ENCODE measurements at regions not wholly inside any gene's neighbourhood (a gene's known extent, or its start where the extent isn't known, plus 50 kb on each side); places are given as distances from the start of the nearest gene placed in this dataset.

DNA sequence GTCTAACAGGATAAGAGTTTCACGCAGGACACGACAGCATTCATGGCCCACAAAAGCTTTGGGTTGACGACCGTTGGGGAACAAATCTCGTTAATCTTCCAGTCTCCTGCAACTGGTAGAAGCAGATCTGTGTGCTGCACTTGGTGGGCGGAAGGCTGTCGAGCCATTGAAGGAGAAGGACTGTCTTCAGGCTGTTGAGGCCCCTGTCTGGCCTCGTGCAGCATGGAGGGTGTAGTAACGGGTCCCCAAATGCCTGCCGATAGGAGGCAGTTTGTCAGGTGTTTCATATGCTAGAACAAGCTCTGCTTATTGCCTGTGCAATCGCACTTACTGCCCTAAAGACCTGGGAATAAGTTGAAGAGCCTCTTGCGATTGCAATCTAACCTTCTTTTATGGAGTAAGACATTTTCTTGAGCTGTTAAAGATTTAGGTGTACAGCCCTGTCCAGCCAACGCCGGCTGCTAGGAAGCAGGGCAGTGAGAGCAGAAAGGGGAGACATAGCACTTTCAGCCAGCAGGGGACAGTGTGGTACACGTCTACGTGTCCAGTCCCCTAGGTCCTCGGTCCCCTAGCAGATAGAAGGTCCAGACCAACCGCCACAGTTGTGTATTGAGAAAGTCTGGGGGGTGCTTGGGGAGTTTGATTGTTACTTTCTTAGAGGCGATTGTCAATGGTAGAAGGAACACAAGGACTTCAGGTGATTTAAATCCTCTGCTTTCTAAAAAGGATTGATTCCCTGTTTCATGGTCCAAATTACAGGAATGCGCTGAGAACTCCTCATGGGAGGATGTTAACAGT, 102.3 kb upstream of the TMPRSS2 start:
- DNase-seq, result no peak

DNA sequence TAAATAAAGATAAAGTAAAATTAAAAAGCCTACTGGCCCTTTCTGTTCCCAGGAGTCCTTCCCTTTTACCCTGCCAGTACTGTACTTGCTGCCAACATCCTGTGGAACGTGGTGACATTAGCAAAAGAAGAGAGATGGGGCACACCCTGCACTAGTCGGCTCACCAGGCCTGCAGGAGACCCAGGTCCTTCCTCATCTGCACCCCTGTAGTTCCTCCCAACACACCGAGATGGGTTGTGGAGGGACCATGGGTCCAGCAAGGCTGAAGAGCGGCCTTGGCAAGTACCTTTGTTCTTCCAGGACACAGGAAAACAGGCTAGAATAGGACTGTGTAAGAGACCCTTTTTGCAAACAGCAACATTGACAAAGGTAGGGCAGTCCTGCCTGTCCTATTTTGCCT, 98.7 kb upstream of the TMPRSS2 start:
- DNase-seq, result no peak

DNA sequence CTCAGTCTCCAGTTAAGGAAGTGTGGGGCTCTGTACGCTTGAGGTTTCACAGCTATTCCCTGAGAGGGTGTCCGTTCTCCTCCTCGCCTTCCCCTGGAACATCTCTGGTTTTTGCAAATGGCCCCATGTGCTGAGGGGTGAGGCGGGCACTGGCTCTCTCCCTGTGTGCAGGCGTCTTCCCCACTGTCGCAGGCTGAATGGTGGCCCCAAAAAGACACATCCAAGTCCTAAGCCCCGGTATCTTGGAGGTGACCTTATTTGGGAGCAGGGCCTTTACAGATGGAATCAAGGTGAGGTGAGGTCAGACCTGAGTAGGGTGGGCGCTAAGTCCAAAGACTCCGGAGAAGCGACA, 98.0 kb upstream of the TMPRSS2 start:
- no peak for DNase-seq

DNA sequence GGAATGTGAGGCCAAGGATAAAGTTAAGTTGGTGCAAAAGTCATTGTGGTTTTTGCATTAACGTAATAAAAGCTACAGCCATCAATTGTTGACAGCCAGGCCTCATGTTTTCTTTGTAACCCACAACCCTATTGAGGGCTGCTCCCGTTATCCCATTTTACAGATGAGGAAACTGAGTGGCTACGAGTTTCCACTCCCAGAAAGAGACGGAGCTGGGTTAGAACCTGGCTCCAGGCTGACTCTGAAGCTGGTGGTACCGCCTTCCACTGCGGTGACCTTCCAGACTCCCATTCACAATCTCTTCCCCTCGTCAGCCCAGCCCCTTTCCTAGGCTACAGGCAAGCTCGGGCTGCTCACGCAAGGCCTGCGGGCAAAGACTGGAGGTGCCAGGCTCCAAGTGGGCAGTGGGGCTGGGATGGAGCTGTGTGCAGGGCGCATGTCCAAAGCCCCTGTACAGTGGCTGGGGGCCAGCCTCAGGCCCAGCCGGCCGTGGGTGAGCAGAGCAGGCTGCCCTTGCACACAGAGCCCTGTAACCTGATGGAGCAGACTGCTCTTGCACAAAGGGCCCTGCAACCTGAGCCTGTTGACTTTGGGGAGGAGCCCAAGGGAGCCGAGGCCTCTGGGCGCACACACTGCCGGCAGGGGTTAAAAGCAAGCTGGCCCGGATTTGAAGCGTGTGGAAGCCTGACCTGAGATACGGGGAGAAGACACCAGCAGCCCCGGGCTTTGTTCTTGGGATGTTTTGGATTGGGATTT, 97.4 kb upstream of the TMPRSS2 start:
- DNase-seq, result no peak

DNA sequence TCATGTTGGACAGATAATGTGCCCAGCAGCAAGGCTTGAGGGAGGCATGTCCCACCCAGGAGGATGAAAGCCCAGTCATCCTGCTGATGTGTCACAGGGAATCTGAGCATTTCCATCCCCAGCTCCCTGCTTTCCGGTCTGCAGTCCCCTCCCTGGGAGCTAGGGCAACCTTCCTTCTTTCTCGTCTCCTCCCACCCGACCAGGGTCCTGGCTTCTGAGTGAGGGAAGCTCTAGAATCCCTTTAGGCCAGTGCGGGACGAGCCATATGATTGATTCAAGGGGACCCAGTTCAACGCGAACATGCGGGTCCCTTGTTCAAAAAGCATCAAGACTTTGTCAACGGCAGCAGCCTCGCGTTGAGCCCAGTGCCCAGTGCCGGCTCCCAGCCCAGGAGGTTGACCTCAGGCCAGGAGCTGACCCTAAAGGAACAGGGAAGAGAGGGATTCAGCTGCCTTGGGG, 96.7 kb upstream of the TMPRSS2 start:
- DNase-seq, result no peak

- no peak for DNase-seq
Observed at GRCh38 chr21:41603476-41603875, 95.5 kb upstream of the TMPRSS2 start.

DNA sequence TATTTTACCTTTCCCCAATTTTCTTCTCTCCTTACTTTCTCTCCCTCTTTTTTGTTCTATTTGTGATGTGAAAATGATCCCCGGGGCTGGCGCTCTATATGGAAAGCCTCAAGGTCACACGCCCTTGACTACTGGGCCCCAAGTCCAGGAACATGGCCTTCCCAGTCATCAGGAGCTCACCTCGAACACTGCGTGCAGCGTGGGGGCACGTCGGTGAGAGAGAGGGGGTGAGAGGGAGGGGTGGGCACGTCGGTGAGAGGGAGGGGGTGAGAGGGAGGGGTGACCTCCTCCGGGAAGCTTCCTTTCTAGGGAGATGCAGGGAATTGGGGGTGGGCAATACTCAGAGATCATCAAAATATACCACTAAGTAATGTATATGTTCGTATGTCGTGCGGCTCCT, 94.6 kb upstream of the TMPRSS2 start:
- DNase-seq, result no peak

- peak; percentile 27 for DNase-seq
Observed at GRCh38 chr21:41601573-41602368, 93.8 kb upstream of the TMPRSS2 start.

DNA sequence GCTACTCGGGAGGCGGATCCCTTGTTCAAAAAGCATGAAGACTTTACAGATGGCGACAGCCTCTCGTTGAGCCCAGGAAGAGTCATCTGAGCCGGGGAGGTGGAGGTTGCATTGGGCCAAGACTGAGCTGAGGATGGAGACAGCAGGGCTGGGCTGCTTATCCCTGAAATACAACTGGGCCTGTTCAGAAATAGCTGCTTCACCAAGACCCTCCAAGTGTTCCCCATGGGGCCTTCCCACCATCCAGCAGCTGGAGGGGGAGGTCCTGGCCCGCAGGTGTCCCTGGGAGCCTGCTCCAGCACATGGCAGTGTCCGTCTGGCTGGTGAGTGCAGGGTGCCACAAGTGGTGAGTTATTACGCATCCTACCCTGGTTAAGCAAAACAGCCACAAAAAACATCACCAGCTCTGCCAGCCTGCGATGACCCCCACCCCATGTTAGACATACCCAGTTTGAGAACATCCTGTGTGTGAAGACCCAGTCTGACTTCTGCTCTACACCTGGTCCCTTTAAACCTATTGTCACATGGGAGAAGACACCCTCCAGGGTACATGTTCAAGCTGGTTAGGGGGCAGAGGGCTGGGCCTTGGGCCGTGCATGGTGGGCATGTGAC, 93.1 kb upstream of the TMPRSS2 start:
- no peak for DNase-seq

DNA sequence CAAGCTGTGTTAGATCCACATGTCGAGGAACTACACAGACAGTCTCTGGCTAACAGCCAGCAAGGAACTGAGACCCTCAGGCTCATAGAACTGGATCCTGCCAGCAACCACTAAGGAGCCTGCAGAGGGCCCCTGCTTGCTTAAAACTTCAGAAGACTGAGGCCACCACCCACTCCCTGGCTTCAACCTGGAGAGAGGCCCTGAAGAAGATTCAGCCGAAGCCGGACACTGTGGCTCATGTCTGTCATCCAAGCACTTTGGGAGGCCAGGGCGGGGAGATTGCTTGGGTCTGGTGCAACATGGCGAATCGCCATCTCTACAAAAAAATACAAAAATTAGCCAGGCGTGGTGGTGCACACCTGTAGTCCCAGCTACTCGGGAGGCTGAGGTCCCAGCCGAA, 92.6 kb upstream of the TMPRSS2 start:
- DNase-seq, result no peak

DNA sequence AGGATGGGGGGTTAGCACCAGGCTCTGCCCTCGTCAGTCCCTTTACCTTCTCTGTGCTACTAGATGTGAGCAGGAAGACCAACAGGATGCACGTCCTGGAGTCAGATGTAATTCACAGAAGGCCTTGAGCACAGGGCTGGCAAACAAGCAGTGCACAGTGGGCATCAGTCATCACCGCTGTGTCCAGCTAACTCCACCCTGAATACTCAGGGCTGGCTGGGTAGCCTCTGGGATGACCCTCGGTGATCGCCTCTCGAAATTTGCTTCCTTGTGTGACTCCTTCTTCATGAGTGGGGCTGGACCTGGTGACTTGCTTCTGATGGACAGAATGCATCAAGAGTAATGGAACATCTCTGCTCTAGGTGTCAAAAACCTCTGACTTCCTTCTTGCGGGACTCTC, 92.2 kb upstream of the TMPRSS2 start:
- DNase-seq, result no peak

- DNase-seq, result no peak
Observed at GRCh38 chr21:41598561-41599431, 90.8 kb upstream of the TMPRSS2 start.

GRCh38 chr21:41597811-41598231, 89.9 kb upstream of the TMPRSS2 start:
- DNase-seq, result no peak

DNA sequence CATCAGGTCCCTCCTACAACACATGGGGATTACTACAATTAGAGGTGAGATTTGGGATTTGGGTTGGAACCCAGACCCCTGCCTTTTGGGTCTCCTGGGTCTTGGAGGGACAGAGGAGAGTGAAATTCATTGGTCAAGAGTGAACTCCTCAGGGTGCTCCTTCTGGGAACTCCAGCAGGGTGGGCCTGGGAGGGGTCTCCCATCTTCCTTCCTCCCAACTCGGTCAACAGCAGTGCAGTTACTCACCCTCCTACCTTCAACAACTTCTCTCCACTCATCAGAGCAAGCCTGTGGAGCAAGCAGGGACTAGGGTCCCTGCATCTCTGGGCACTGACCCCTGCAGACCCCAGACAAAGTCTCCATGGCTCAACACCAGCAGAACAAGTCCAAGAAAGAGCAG, 89.3 kb upstream of the TMPRSS2 start:
- DNase-seq, result no peak

DNA sequence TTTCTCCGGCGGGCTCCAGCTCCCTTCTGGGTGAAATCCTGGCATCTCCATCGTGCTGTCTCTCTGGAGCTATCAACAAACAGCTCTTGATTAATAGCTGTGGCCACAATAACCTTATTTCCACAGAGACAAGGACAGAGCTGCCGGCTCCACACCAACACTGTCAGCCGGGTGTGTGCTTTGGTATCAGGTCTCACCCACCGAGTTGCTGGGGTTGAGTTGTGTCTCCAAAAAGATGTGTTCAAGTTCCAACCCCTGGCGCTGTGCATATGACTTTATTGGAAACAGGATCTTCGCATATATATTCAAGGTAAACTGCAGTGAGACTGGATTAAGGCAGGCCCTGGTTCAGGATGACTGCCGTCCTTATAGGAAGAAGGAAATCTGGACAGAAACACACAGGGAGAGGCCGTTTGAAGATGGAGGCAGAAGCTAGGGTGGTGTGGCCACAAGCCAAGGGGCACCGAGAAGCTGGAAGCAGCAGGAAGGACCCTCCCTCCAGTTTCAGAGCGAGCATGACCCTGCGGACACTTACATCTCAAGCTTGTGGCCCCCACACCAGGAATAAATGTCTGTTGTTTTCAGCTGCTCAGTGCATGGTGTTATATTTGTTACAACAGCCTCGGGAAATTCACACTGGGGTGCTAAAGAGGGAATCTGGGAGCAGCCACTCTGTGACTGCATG, 88.4 kb upstream of the TMPRSS2 start:
- DNase-seq, result no peak

- DNase-seq, result no peak
Observed at GRCh38 chr21:41594268-41594667, 86.3 kb upstream of the TMPRSS2 start.

DNA sequence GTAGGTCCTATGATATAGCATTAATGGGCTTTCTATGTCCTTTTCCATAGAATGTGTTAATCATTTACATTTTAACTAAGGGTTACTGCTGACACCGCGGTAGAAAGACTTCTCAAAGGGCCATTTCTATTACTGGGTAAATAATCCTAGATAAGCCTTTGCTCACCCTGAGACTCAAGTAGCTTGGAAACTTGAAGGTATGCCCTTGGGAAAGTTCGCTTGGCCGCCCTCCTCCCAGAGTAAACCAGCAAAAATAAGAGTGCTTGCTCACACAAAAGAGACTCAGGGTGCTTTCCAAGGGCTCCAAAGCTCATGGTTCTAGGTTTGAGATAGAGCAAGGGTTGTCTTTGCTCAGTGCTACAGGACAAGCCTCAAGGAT, 85.8 kb upstream of the TMPRSS2 start:
- no peak for DNase-seq

- no peak for DNase-seq
Observed at GRCh38 chr21:41593051-41593759, 85.2 kb upstream of the TMPRSS2 start.

DNA sequence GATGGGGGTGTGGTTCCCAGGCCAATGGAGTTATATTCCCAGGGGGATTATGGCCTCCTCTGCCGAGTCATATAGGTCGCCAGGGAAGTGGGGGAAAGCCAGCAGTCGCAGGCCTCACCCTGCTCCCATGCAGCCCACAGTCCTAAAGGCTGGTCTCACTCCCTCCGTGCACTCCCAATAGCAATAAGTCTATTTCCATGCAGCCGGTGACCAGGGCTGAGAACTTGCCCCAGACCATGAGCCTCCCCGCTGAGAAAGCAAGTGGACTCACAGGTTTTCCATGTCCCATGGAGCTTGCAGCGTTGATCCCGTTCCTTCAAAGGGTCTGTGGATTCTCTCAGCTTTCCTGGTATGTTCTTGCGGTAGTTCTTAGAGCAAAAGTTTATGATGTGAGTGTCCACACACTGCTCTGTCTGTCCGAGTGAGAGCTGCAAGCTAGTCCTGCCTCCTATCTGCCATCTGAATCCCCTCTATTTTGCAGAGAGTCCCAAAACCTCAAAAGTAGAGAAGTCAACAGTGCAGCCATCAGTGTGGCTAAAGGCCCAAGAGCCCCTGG, 81.7 kb upstream of the TMPRSS2 start:
- no peak for DNase-seq

DNA sequence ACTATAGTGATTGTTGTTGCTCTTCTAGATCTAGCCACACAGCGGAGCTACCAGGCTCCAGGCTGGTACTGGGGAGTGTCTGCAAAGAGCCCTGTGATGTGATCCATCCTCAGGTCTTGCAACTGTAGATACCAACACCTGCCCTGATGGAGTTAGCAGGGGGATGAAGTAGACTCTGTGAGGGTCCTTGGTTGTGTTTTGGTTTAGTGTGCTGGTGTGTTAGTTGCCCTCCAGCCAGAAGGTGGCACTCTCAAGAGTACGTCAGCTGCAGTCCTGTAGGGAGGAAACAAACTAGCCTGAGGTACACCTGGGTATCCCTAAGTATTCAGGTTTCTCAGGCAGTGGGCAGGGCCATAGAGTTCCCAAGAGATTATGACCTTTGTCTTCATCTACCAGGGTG, 81.2 kb upstream of the TMPRSS2 start:
- no peak for DNase-seq

Data from skin of body (tissue), 1 donor.